Fibroblast of mammary gland (primary cell): ENCODE measurements at regions not wholly inside any gene's neighbourhood (a gene's known extent, or its start where the extent isn't known, plus 50 kb on each side); places are given as distances from the start of the nearest gene placed in this dataset.

Experiments used
- DNase-seq: peaks from one replicate; pipeline ENCODE4 v3.0.0-alpha.2; 2010; ENCODE audit warnings: low read depth
- H3K4me3 ChIP-seq: 2 replicates; pipeline ENCODE4 v1.5.1; 2011; ENCODE audit warnings: low read depth, mild to moderate bottlenecking, low read length, moderate library complexity; ENCODE audit not compliant: control insufficient read depth
- TF ChIP-seq, protein P1 (sequence below): conservative IDR thresholded peaks from 2 replicates; pipeline ENCODE4 v1.5.1; 2011; ENCODE audit warnings: low read depth, low read length, inconsistent platforms; ENCODE audit not compliant: control insufficient read depth, insufficient read depth

GRCh38 chr10:21326594-21327288 lies 198.7 kb downstream of the SKIDA1 start:
- DNase-seq, result no peak
- TF ChIP-seq, protein P1, sequence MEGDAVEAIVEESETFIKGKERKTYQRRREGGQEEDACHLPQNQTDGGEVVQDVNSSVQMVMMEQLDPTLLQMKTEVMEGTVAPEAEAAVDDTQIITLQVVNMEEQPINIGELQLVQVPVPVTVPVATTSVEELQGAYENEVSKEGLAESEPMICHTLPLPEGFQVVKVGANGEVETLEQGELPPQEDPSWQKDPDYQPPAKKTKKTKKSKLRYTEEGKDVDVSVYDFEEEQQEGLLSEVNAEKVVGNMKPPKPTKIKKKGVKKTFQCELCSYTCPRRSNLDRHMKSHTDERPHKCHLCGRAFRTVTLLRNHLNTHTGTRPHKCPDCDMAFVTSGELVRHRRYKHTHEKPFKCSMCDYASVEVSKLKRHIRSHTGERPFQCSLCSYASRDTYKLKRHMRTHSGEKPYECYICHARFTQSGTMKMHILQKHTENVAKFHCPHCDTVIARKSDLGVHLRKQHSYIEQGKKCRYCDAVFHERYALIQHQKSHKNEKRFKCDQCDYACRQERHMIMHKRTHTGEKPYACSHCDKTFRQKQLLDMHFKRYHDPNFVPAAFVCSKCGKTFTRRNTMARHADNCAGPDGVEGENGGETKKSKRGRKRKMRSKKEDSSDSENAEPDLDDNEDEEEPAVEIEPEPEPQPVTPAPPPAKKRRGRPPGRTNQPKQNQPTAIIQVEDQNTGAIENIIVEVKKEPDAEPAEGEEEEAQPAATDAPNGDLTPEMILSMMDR, result no peak
- no peak overlapping the region for H3K4me3 ChIP-seq

DNA sequence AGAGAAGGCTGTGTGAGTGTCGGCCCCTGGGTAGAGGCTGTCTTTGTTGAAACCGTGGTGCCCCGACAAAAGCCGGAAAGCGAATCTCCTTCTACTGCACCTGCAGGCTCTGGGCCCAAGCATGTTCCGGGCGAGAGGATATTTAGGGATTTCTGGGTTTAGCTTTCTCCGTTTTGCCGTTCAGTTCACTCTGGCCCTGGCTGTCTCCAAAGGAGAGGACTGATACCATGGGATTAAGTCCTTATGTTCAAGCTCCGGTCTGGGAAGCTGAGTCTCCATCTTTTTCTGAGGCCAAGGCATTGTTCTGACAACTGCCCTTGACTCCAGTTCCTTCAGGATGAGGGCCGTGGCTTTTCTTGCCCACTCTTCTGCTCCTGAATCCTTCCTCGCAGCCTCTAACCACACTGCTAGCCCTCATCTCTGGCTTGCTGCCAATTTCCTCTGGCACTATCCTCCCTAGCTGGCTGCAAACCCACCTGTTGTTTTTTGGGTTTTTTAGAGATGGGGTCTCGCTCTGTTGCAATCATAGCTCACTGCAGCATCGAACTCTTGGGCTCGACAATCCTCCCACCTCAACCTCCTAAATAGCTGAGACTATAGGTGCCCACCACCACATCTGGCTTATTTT lies 206.8 kb downstream of the SKIDA1 start:
- peak; percentile 38 for DNase-seq
- TF ChIP-seq, protein P1, result no peak
- no peak overlapping the region for H3K4me3 ChIP-seq

GRCh38 chr10:21317902-21318301 lies 207.6 kb downstream of the SKIDA1 start:
- TF ChIP-seq, protein P1, result no peak
- peak; percentile 91 for DNase-seq

DNA sequence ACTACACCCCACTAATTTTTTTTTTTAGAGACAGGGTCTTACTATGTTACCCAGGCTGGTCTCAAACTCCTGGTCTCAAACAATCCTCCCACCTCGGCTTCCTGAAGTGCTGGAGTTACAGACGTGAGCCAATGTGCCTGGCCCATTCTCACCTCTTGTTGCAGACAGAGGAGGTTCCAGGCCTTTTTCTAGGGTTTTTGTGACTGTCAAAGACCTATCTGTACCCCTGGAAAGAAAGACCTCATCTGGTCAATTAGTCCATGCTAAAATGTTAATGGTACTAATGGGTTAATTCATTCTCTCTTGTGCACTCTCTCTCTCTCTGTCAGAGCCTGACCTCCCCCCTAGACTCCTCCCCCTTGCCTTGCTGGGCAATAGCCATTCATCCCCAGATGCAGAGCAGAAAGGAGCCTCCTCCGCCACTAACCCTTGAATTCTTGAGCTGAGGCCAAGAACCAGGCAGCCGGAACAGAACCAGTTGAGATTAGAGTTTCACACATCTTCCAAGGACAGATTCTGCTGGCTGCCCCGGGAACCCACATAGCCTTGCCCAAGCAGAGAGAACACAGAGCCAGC lies 209.7 kb downstream of the SKIDA1 start:
- peak; percentile 82 for DNase-seq
- no peak overlapping the region for H3K4me3 ChIP-seq
- TF ChIP-seq, protein P1, result no peak

More at GRCh38 chr10:21317902-21318301, 207.6 kb downstream of the SKIDA1 start:
- no peak overlapping the region for H3K4me3 ChIP-seq

DNA sequence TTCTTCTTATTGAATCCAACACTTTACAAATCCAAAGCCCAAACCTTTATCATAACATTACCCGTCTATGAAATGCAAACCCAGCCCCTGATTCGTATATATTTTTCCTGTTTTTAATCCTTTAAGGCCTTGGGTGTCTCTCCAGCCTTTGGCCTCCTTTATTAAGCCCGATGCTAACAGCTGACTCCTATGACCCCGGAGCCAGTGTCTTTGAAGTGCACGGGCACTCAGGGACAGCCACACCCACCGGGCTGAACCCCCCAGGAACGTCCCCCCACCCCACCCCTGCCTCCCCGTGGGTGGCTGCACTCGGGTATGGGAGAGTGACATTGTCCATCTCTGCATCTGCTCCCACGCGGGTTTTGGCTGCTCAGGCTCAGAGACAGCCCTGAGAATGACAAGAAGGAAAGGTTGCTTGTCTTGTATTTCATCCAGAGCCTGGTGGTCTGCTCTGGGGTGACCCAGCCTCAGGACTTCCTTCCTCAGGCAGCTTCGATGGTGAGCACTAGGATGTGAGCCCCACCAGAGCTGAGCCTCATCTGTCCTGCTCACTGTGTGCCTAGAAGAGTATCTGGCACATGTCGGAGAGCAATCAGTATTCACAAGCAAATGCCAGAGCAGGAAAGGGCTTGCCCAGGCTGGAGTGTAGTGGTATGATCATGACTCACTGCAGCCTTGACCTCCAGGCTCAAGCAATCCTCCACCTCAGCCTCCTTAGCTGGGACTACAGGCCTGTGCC lies 210.4 kb downstream of the SKIDA1 start:
- H3K4me3 ChIP-seq, result no peak overlapping the region
- peak; percentile 77 for DNase-seq
- TF ChIP-seq, protein P1, result no peak

- no peak for DNase-seq
- TF ChIP-seq, protein P1, result no peak
- H3K4me3 ChIP-seq, result no peak overlapping the region
Observed at GRCh38 chr10:21314111-21314626, 211.3 kb downstream of the SKIDA1 start.
